ENCODE measurements at regions not wholly inside any gene's neighbourhood (a gene's known extent, or its start where the extent isn't known, plus 50 kb on each side); places are given as distances from the start of the nearest gene placed in this dataset.

DNA sequence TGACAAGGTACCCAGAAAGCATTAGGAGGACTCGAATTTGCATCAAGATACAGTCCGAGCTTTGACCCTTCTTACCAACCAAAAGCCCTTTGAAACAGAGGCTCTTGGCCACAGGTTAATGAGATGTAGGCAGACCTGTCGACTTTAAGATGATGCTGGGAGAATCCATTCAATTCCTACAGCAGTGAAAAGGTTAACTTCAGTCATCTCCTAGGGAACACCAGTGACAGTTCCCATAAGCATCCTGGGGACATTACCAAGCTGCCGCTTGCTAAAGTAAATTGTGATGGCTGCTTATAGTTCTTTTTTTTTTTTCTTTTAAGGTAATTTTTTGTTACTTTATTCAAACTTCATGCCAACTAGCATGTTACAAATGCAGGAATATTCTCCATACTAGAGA is 379.3 kb downstream of the SOX11 start:
- Histone ChIP-seq H3K4me3 (ENCODE audit: control insufficient read depth in 1 of 2, extremely low read depth in 1 of 2, low read length in 1 of 2) (no peak overlapping the region), H3K4me1 (ENCODE audit: control insufficient read depth in 1 of 2, extremely low read depth in 1 of 2, insufficient read depth in 2 of 2, low read length in 2 of 2) (no peaks in the 10 kb centered on the region), H3K9me3 (no peaks in the 10 kb centered on the region), H3K27me3 (replicated peaks in 1 of 2; ENCODE audit: control insufficient read depth in 2 of 2, extremely low read depth in 1 of 2, insufficient read depth in 2 of 2, low read length in 1 of 2) (no peaks in the 10 kb centered on the region), H3K36me3 (ENCODE audit: control insufficient read depth in 2 of 2, extremely low read depth in 1 of 2, insufficient read depth in 1 of 2, low read length in 1 of 2) (no peaks in the 10 kb centered on the region), H3K27ac (ENCODE audit: low read length) (no peak overlapping the region)
- CTCF ChIA-PET, result no interaction called here
- H3K27ac Mint-ChIP-seq, result no peak overlapping the region
- WGBS (ENCODE audit: insufficient coverage), result no CpG with 5 or more reads among the region's 4 CpGs
- H3K4me1 Mint-ChIP-seq, result no peaks in the 10 kb centered on the region
- no peaks in the 10 kb centered on the region for H3K9me3 Mint-ChIP-seq
- no peaks in the 10 kb centered on the region for H3K36me3 Mint-ChIP-seq
- DNase-seq (no peak), ATAC-seq (replicated peaks in 1 of 4) (no peak)
- no peak overlapping the region for H3K4me3 Mint-ChIP-seq
- H3K27me3 Mint-ChIP-seq, result no peaks in the 10 kb centered on the region
- POLR2A ChIA-PET, result no interaction called here

DNA sequence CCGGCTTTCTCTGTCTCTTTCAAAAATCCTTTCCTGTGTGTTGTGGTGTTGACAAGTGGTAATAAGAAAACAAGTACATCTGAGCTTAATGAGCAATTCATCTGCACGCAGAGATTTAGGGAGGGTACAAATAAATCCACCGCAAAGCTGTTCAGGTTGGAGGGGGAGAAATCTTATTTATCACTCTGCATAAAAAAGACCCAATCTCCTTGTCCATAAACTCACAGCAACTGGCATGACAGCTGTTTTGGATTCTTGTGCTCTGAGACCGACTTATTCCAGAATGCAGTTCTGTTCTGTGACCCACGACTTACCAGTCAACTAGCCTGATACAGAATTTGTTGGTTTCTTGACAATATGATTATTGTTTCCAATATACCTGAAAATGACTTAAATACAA is 380.1 kb downstream of the SOX11 start:
- H3K27ac Mint-ChIP-seq, result no peak overlapping the region
- no CpG with 5 or more reads among the region's 5 CpGs for WGBS (ENCODE audit: insufficient coverage)

DNA sequence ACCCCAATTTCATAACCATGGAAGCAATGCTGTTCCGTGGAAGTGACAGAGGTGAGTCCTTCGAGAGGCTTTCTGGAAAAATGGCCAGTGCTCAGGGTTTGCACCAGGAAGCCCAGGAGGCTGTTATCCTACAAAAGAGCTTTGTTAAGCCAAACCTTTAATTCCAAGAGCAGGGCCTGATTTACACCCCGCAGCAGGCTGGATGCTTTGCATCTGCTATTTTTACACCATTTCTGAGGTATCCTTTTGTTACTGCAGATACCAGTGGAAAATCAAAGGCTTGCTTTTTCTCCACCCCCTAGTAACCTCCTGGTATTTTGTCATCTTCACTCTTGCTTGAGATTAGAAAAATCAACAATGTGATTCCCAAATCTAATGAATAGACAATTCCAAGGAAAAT is 380.6 kb downstream of the SOX11 start:
- ChIA-PET POLR2A (no interaction called here), CTCF (no interaction called here)
- Mint-ChIP-seq H3K27me3 (no peaks in the 10 kb centered on the region), H3K4me1 (no peaks in the 10 kb centered on the region), H3K9me3 (no peaks in the 10 kb centered on the region), H3K27ac (no peak overlapping the region), H3K4me3 (no peak overlapping the region), H3K36me3 (no peaks in the 10 kb centered on the region)
- WGBS (ENCODE audit: insufficient coverage), result 78% methylated on average over 2 of the region's 3 CpGs
- H3K27ac ChIP-seq (ENCODE audit: low read length), result no peak overlapping the region
- H3K4me1 ChIP-seq (ENCODE audit: control insufficient read depth in 1 of 2, extremely low read depth in 1 of 2, insufficient read depth in 2 of 2, low read length in 2 of 2), result no peaks in the 10 kb centered on the region
- H3K9me3 ChIP-seq, result no peaks in the 10 kb centered on the region
- DNase-seq (no peak), ATAC-seq (replicated peaks in 1 of 4) (no peak)
- no peaks in the 10 kb centered on the region for H3K27me3 ChIP-seq (replicated peaks in 1 of 2; ENCODE audit: control insufficient read depth in 2 of 2, extremely low read depth in 1 of 2, insufficient read depth in 2 of 2, low read length in 1 of 2)
- H3K4me3 ChIP-seq (ENCODE audit: control insufficient read depth in 1 of 2, extremely low read depth in 1 of 2, low read length in 1 of 2), result no peak overlapping the region
- no peaks in the 10 kb centered on the region for H3K36me3 ChIP-seq (ENCODE audit: control insufficient read depth in 2 of 2, extremely low read depth in 1 of 2, insufficient read depth in 1 of 2, low read length in 1 of 2)

More for the DNA sequence above, 380.1 kb downstream of the SOX11 start:
- DNase-seq (no peak), ATAC-seq (replicated peaks in 1 of 4) (no peak)
- Mint-ChIP-seq H3K36me3 (no peaks in the 10 kb centered on the region), H3K4me1 (no peaks in the 10 kb centered on the region), H3K27me3 (no peaks in the 10 kb centered on the region), H3K4me3 (no peak overlapping the region), H3K9me3 (no peaks in the 10 kb centered on the region)
- ChIA-PET POLR2A (no interaction called here), CTCF (no interaction called here)
- Histone ChIP-seq H3K36me3 (ENCODE audit: control insufficient read depth in 2 of 2, extremely low read depth in 1 of 2, insufficient read depth in 1 of 2, low read length in 1 of 2) (no peaks in the 10 kb centered on the region), H3K27me3 (replicated peaks in 1 of 2; ENCODE audit: control insufficient read depth in 2 of 2, extremely low read depth in 1 of 2, insufficient read depth in 2 of 2, low read length in 1 of 2) (no peaks in the 10 kb centered on the region), H3K9me3 (no peaks in the 10 kb centered on the region), H3K27ac (ENCODE audit: low read length) (no peak overlapping the region), H3K4me1 (ENCODE audit: control insufficient read depth in 1 of 2, extremely low read depth in 1 of 2, insufficient read depth in 2 of 2, low read length in 2 of 2) (no peaks in the 10 kb centered on the region), H3K4me3 (ENCODE audit: control insufficient read depth in 1 of 2, extremely low read depth in 1 of 2, low read length in 1 of 2) (no peak overlapping the region)

GRCh38 chr2:6073191-6074088 is 381.3 kb downstream of the SOX11 start:
- WGBS (ENCODE audit: insufficient coverage), result no CpG with 5 or more reads among the region's 11 CpGs
- H3K27me3 Mint-ChIP-seq, result no peaks in the 10 kb centered on the region
- no peaks in the 10 kb centered on the region for H3K4me1 Mint-ChIP-seq
- no peak overlapping the region for H3K4me3 Mint-ChIP-seq
- no peaks in the 10 kb centered on the region for H3K36me3 ChIP-seq (ENCODE audit: control insufficient read depth in 2 of 2, extremely low read depth in 1 of 2, insufficient read depth in 1 of 2, low read length in 1 of 2)
- H3K27me3 ChIP-seq (replicated peaks in 1 of 2; ENCODE audit: control insufficient read depth in 2 of 2, extremely low read depth in 1 of 2, insufficient read depth in 2 of 2, low read length in 1 of 2), result no peaks in the 10 kb centered on the region
- DNase-seq, result no peak
- no peak overlapping the region for H3K27ac ChIP-seq (ENCODE audit: low read length)
- H3K4me1 ChIP-seq (ENCODE audit: control insufficient read depth in 1 of 2, extremely low read depth in 1 of 2, insufficient read depth in 2 of 2, low read length in 2 of 2), result no peaks in the 10 kb centered on the region
- no peak overlapping the region for H3K4me3 ChIP-seq (ENCODE audit: control insufficient read depth in 1 of 2, extremely low read depth in 1 of 2, low read length in 1 of 2)
- H3K9me3 ChIP-seq, result no peaks in the 10 kb centered on the region
- no peaks in the 10 kb centered on the region for H3K36me3 Mint-ChIP-seq
- H3K27ac Mint-ChIP-seq, result no peak overlapping the region
- no peak for ATAC-seq (replicated peaks in 1 of 4)
- POLR2A ChIA-PET, result no interaction called here
- CTCF ChIA-PET, result no interaction called here
- H3K9me3 Mint-ChIP-seq, result no peaks in the 10 kb centered on the region

- H3K4me3 ChIP-seq (ENCODE audit: control insufficient read depth in 1 of 2, extremely low read depth in 1 of 2, low read length in 1 of 2), result no peak overlapping the region
- ChIA-PET CTCF (no interaction called here), POLR2A (no interaction called here)
- Mint-ChIP-seq H3K27me3 (no peaks in the 10 kb centered on the region), H3K4me3 (no peak overlapping the region), H3K36me3 (no peaks in the 10 kb centered on the region), H3K27ac (no peak overlapping the region), H3K4me1 (no peaks in the 10 kb centered on the region), H3K9me3 (peaks cover 0 to 3% (median 0%) of the 10 kb centered on the region in 3 donors)
- H3K9me3 ChIP-seq, result no peaks in the 10 kb centered on the region
- no peak for DNase-seq
- no peaks in the 10 kb centered on the region for H3K36me3 ChIP-seq (ENCODE audit: control insufficient read depth in 2 of 2, extremely low read depth in 1 of 2, insufficient read depth in 1 of 2, low read length in 1 of 2)
- no peaks in the 10 kb centered on the region for H3K27me3 ChIP-seq (replicated peaks in 1 of 2; ENCODE audit: control insufficient read depth in 2 of 2, extremely low read depth in 1 of 2, insufficient read depth in 2 of 2, low read length in 1 of 2)
- no peak overlapping the region for H3K27ac ChIP-seq (ENCODE audit: low read length)
- no peaks in the 10 kb centered on the region for H3K4me1 ChIP-seq (ENCODE audit: control insufficient read depth in 1 of 2, extremely low read depth in 1 of 2, insufficient read depth in 2 of 2, low read length in 2 of 2)
- ATAC-seq (replicated peaks in 1 of 4), result no peak
- WGBS (ENCODE audit: insufficient coverage), result 56% methylated on average over 3 of the region's 9 CpGs
These were observed 382.0 kb downstream of the SOX11 start for GRCh38 chr2:6074089-6074643.

GRCh38 chr2:6077585-6077984 is 385.4 kb downstream of the SOX11 start:
- CTCF ChIA-PET, result no interaction called here
- ATAC-seq (replicated peaks in 1 of 4), result no peak

More at GRCh38 chr2:6077585-6077984, 385.4 kb downstream of the SOX11 start:
- no peaks in the 10 kb centered on the region for H3K27me3 ChIP-seq (replicated peaks in 1 of 2; ENCODE audit: control insufficient read depth in 2 of 2, extremely low read depth in 1 of 2, insufficient read depth in 2 of 2, low read length in 1 of 2)
- no CpG with 5 or more reads among the region's 2 CpGs for WGBS (ENCODE audit: insufficient coverage)
- no peaks in the 10 kb centered on the region for H3K4me1 ChIP-seq (ENCODE audit: control insufficient read depth in 1 of 2, extremely low read depth in 1 of 2, insufficient read depth in 2 of 2, low read length in 2 of 2)
- no peaks in the 10 kb centered on the region for H3K9me3 ChIP-seq
- no peak for DNase-seq
- Mint-ChIP-seq H3K27ac (no peak overlapping the region), H3K4me1 (no peaks in the 10 kb centered on the region), H3K27me3 (no peaks in the 10 kb centered on the region), H3K4me3 (no peak overlapping the region), H3K36me3 (no peaks in the 10 kb centered on the region), H3K9me3 (peaks cover 0 to 3% (median 0%) of the 10 kb centered on the region in 3 donors)
- H3K4me3 ChIP-seq (ENCODE audit: control insufficient read depth in 1 of 2, extremely low read depth in 1 of 2, low read length in 1 of 2), result no peak overlapping the region
- no peak overlapping the region for H3K27ac ChIP-seq (ENCODE audit: low read length)
- POLR2A ChIA-PET, result no interaction called here
- H3K36me3 ChIP-seq (ENCODE audit: control insufficient read depth in 2 of 2, extremely low read depth in 1 of 2, insufficient read depth in 1 of 2, low read length in 1 of 2), result no peaks in the 10 kb centered on the region
